ENCODE measurements at regions not wholly inside any gene's neighbourhood (a gene's known extent, or its start where the extent isn't known, plus 50 kb on each side); places are given as distances from the start of the nearest gene placed in this dataset.

DNA sequence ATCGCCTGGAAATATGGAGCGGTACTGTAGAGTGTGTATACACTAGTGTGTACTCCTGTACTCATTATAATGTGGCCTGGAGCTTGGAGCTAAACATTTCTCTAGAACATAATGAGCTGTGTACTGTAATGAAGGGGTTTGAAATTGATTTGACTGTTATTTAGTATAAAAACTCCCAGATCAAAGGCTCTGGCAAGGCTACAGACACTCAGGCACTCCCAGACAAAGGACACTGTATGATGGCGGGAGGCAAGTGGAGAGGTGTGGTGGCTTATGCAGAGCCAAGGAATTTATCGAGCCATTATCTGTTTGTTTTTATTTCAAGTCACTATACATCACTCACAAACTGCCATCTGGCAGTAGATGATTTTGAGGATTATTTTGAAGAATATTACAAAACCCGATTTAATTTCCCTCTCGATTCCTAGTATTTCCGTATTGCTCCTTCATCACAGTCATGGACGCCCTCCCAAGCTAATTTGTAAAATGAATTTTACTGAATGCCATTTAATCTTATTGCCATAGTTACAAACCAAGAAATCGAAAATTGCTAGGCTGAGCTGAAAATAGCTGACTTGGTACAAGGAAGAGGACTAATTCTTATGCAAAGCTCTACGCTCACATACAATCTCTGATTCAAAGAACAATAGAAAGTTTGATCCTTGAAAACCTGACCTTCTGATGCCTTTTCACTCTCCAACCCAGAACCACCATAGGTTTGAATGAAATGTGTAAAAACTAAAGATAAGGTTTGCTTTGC is 240.2 kb upstream of the SEMA6A start:
- Histone ChIP-seq H3K27ac (no peak overlapping the region), H3K36me3 (no peaks in the 10 kb centered on the region), H3K4me3 (no peak overlapping the region), H3K27me3 (no peaks in the 10 kb centered on the region), H3K9me3 (no peaks in the 10 kb centered on the region), H3K4me1 (no peaks in the 10 kb centered on the region)
- TF ChIP-seq POLR2AphosphoS5 (IDR thresholded peaks at IDR 0.05) (no peak), POLR2A (IDR thresholded peaks at IDR 0.05) (no peak), EP300 (IDR thresholded peaks at IDR 0.05) (no peak)
- TF ChIP-seq, protein P1, sequence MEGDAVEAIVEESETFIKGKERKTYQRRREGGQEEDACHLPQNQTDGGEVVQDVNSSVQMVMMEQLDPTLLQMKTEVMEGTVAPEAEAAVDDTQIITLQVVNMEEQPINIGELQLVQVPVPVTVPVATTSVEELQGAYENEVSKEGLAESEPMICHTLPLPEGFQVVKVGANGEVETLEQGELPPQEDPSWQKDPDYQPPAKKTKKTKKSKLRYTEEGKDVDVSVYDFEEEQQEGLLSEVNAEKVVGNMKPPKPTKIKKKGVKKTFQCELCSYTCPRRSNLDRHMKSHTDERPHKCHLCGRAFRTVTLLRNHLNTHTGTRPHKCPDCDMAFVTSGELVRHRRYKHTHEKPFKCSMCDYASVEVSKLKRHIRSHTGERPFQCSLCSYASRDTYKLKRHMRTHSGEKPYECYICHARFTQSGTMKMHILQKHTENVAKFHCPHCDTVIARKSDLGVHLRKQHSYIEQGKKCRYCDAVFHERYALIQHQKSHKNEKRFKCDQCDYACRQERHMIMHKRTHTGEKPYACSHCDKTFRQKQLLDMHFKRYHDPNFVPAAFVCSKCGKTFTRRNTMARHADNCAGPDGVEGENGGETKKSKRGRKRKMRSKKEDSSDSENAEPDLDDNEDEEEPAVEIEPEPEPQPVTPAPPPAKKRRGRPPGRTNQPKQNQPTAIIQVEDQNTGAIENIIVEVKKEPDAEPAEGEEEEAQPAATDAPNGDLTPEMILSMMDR (IDR thresholded peaks at IDR 0.05): no peak
- 80% methylated on average over 10 of the region's 10 CpGs for WGBS
- DNase-seq (ENCODE audit: low spot score in 2 of 2): no peak

DNA sequence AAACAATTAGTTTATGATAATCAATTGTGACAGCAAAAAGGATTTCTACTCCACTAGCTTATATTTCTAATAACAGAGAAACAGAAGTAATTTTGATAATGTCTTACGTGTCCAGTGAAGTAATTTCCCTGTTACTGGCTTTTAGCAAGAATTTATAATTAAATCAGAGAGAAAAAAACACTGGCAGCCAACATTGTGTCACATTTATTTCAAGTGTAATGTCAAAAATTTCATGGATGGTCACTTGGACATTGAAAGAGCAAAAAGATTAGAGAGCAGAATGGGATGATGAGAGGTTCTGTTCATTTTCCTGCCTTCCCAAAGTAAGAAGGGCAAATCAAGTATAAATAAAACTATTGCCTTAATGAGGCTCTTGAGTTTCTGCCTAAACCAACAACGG is 239.3 kb upstream of the SEMA6A start:
- Histone ChIP-seq H3K27ac (no peak overlapping the region), H3K9me3 (no peaks in the 10 kb centered on the region), H3K27me3 (no peaks in the 10 kb centered on the region), H3K36me3 (no peaks in the 10 kb centered on the region), H3K4me3 (no peak overlapping the region), H3K4me1 (no peaks in the 10 kb centered on the region)
- 84% methylated on average over 2 of the region's 2 CpGs for WGBS
- no peak for DNase-seq (ENCODE audit: low spot score in 2 of 2)
- TF ChIP-seq POLR2AphosphoS5 (IDR thresholded peaks at IDR 0.05) (no peak), POLR2A (IDR thresholded peaks at IDR 0.05) (no peak), EP300 (IDR thresholded peaks at IDR 0.05) (no peak)
- TF ChIP-seq, protein P1 (IDR thresholded peaks at IDR 0.05): no peak

DNA sequence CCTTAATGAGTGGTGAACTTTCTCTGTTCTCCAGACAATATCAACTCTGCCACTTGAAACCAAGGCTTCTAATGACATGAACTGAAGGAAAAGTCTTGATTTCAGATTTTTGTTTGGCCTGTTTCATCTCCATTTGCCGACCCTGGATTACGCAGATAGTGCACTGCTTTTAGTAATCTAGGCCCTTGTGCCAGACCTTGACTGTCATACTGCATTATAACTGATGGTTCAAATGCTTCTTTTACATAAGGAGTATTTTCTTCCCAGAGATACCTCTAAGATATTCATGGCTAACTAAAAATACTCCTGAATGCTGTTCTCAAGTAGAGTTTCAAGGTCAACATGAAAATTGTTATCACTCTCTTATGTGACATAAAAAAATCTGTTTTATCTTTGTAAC is 238.7 kb upstream of the SEMA6A start:
- 94% methylated on average over 2 of the region's 2 CpGs for WGBS

DNA sequence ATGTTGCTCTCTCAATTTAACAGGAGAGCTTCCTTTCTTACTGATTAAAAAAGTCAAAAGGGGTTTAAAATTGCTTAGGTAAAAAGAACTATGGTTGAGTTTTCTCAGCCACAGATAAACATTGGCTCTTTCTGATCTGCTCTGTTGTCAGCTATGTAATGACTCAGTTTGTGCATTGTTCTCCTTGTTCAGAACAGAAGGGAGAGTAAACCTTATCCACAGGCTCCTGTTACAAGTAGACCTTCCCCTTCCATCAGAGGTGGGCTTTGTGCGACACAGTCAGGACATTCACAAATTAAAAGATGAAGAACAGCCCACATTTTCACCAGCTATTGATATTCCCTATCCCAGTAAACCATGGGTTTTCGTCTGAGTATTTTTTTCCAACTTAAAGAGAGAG is 236.3 kb upstream of the SEMA6A start:
- H3K4me3 ChIP-seq: no peak overlapping the region
- no peak for DNase-seq (ENCODE audit: low spot score in 2 of 2)
- H3K27ac ChIP-seq: no peak overlapping the region
- no peak for TF ChIP-seq EP300 (IDR thresholded peaks at IDR 0.05)
- no peak for TF ChIP-seq POLR2AphosphoS5 (IDR thresholded peaks at IDR 0.05)
- TF ChIP-seq, protein P1 (IDR thresholded peaks at IDR 0.05): no peak
- TF ChIP-seq POLR2A (IDR thresholded peaks at IDR 0.05): no peak
- WGBS: 83% methylated on average over 2 of the region's 2 CpGs
- no peaks in the 10 kb centered on the region for H3K4me1 ChIP-seq
- H3K27me3 ChIP-seq: no peaks in the 10 kb centered on the region
- H3K9me3 ChIP-seq: no peaks in the 10 kb centered on the region
- H3K36me3 ChIP-seq: no peaks in the 10 kb centered on the region

More for the DNA sequence above, 238.7 kb upstream of the SEMA6A start:
- H3K36me3 ChIP-seq: no peaks in the 10 kb centered on the region
- TF ChIP-seq EP300 (IDR thresholded peaks at IDR 0.05): no peak
- TF ChIP-seq POLR2AphosphoS5 (IDR thresholded peaks at IDR 0.05): no peak
- no peak for TF ChIP-seq POLR2A (IDR thresholded peaks at IDR 0.05)
- TF ChIP-seq, protein P1 (IDR thresholded peaks at IDR 0.05): no peak
- no peak for DNase-seq (ENCODE audit: low spot score in 2 of 2)
- no peak overlapping the region for H3K4me3 ChIP-seq
- H3K27ac ChIP-seq: no peak overlapping the region
- no peaks in the 10 kb centered on the region for H3K4me1 ChIP-seq
- no peaks in the 10 kb centered on the region for H3K27me3 ChIP-seq
- no peaks in the 10 kb centered on the region for H3K9me3 ChIP-seq

DNA sequence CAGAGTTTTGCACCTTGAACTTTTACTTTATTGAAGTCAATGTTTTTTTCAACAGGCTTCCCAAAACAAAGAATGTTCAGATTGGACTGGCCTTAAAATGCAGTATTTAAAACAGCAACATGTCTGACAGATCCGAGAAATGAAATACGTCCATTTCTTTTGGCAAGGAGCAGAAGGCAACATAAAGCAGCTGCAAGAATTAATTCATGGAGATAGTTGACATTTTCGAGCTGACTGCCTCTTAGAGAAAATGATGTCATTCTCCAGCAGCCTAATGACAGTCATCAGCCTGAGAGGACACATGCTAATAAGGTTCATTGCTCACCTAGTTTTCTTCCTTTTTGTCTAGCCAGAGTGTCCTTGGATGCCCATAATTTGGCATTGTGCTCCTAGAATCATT is 232.2 kb upstream of the SEMA6A start:
- H3K9me3 ChIP-seq: no peaks in the 10 kb centered on the region
- no peaks in the 10 kb centered on the region for H3K36me3 ChIP-seq
- H3K4me1 ChIP-seq: no peaks in the 10 kb centered on the region
- no peak overlapping the region for H3K27ac ChIP-seq
- H3K27me3 ChIP-seq: no peaks in the 10 kb centered on the region
- 44% methylated on average over 3 of the region's 3 CpGs for WGBS
- TF ChIP-seq, protein P1 (IDR thresholded peaks at IDR 0.05): no peak
- TF ChIP-seq EP300 (IDR thresholded peaks at IDR 0.05): no peak
- TF ChIP-seq POLR2A (IDR thresholded peaks at IDR 0.05): no peak
- TF ChIP-seq POLR2AphosphoS5 (IDR thresholded peaks at IDR 0.05): no peak
- no peak overlapping the region for H3K4me3 ChIP-seq
- no peak for DNase-seq (ENCODE audit: low spot score in 2 of 2)
